Stomach (tissue), 8 donors: ENCODE measurements at regions not wholly inside any gene's neighbourhood (a gene's known extent, or its start where the extent isn't known, plus 50 kb on each side); places are given as distances from the start of the nearest gene placed in this dataset.
A peak's percentile ranks its signal among the peaks of the same experiment; 100 is the strongest.

Source experiments
- DNase-seq, 2 donors: peaks; one replicate each; pipeline versions ENCODE4 v3.0.0 to v3.0.0-alpha.2; 2013 to 2019
- H3K27ac ChIP-seq, 5 donors: fragments of 200-600 bp in 4 of 5; sonication (generic) in 4 of 5; one replicate each; pipeline ENCODE4 v1.5.1; 2013 to 2019; ENCODE audit warnings: mild to moderate bottlenecking in 1 of 5, moderate library complexity in 1 of 5
- H3K27me3 ChIP-seq, 3 donors: fragments of 200-600 bp; sonication (generic); one replicate each; pipeline ENCODE4 v1.5.1; 2017 to 2019; ENCODE audit warnings: mixed run types in 1 of 3
- H3K36me3 ChIP-seq, 4 donors: fragments of 200-600 bp; sonication (generic); 1 replicate in 3 of 4; 2 replicates in 1 of 4; pipeline ENCODE4 v1.5.1; 2016 to 2019
- H3K4me1 ChIP-seq, 4 donors: fragments of 200-600 bp; sonication (generic); one replicate each; pipeline ENCODE4 v1.5.1; 2016 to 2019
- H3K4me3 ChIP-seq, 4 donors: fragments of 200-600 bp; sonication (generic) in 3 of 4; one replicate each; pipeline ENCODE4 v1.5.1; 2016 to 2019; ENCODE audit warnings: mild to moderate bottlenecking in 1 of 4
- H3K9me3 ChIP-seq, 4 donors: fragments of 200-600 bp; sonication (generic); one replicate each; pipeline ENCODE4 v1.5.1; 2016 to 2019
- CTCF ChIP-seq, 7 experiments: fragments of 450-650 bp in 4 of 7; fragments of 200-600 bp in 3 of 7; sonication (generic) in 3 of 7; IDR thresholded peaks; one replicate each; pipeline ENCODE4 v1.5.1; 2016 to 2019; ENCODE audit warnings: antibody characterized with exemption in 7 of 7, control low read depth in 2 of 7, mild to moderate bottlenecking in 1 of 7
- EP300 ChIP-seq: sonication (generic); formaldehyde crosslinking; IDR thresholded peaks from one replicate; pipeline ENCODE4 v1.6.1; 2017; ENCODE audit warnings: antibody characterized with exemption
- POLR2A ChIP-seq, 4 donors: fragments of 450-650 bp; IDR thresholded peaks; one replicate each; pipeline ENCODE4 v1.6.1; 2016; ENCODE audit warnings: antibody characterized with exemption in 4 of 4, control low read depth in 2 of 4, mild to moderate bottlenecking in 1 of 4, moderate library complexity in 1 of 4
- POLR2AphosphoS5 ChIP-seq, 3 donors: sonication (generic); formaldehyde crosslinking; IDR thresholded peaks; one replicate each; pipeline ENCODE4 v1.6.1; 2016; ENCODE audit warnings: antibody characterized with exemption in 3 of 3
- WGBS, 5 donors: extraction: QIAGEN DNeasy Blood & Tissue Kit in 3 of 5; methylation state at CpG; one replicate each; pipeline versions ENCODE4 v1.1.5 to v1.1.7; 2013 to 2018; 5-methylcytosine and 5-hydroxymethylcytosine counted together
- intact Hi-C: fragments of 100-400 bp; cut with DNase I; formaldehyde crosslinking; loops from one replicate; pipeline ENCODE4 v1.15.1; 2023; ENCODE audit warnings: low total_unique reads
- donor health status: healthy with polysubstance abuse.
- donor health status: Bipolar disorder and iron deficiency.
- donor health status: healthy.

- TF ChIP-seq EP300 = no peak
- TF ChIP-seq POLR2AphosphoS5 (IDR thresholded peaks at IDR 0.05) = no peak
- no peak for TF ChIP-seq CTCF (IDR thresholded peaks at IDR 0.05)
- no peak for TF ChIP-seq POLR2A (IDR thresholded peaks at IDR 0.05)
- H3K9me3 ChIP-seq = no peaks in the 10 kb centered on the region
- 18 to 35% (median 24%) methylated on average over 2 of the region's 2 CpGs for WGBS, 5 donors
- no peak for DNase-seq
- no peak overlapping the region for H3K4me3 ChIP-seq
- no peaks in the 10 kb centered on the region for H3K36me3 ChIP-seq
- no peak overlapping the region for H3K27ac ChIP-seq
- no peaks in the 10 kb centered on the region for H3K27me3 ChIP-seq
- peaks cover 0 to 32% (median 3%) of the 10 kb centered on the region in 4 donors for H3K4me1 ChIP-seq
- intact Hi-C loops = no loop called here
Observed at GRCh38 chr6:113662688-113663333, 194.3 kb upstream of the MARCKS start.

- Histone ChIP-seq H3K36me3 (no peaks in the 10 kb centered on the region), H3K27ac (no peak overlapping the region), H3K9me3 (no peaks in the 10 kb centered on the region), H3K4me3 (no peak overlapping the region), H3K4me1 (peaks cover 7 to 42% (median 12%) of the 10 kb centered on the region in 4 donors), H3K27me3 (no peaks in the 10 kb centered on the region)
- TF ChIP-seq EP300 = no peak
- TF ChIP-seq POLR2AphosphoS5 (IDR thresholded peaks at IDR 0.05) = no peak
- no peak for TF ChIP-seq POLR2A (IDR thresholded peaks at IDR 0.05)
- DNase-seq = no peak
- 94 to 100% (median 98%) methylated on average over 2 of the region's 2 CpGs for WGBS, 5 donors
- intact Hi-C loops = no loop called here
Observed at GRCh38 chr6:113664909-113665308, 192.2 kb upstream of the MARCKS start.

- peaks cover 24 to 46% (median 32%) of the 10 kb centered on the region in 4 donors for H3K4me1 ChIP-seq
- no peak for TF ChIP-seq EP300
- no peak for TF ChIP-seq POLR2A (IDR thresholded peaks at IDR 0.05)
- no peak for TF ChIP-seq CTCF (IDR thresholded peaks at IDR 0.05)
- TF ChIP-seq POLR2AphosphoS5 (IDR thresholded peaks at IDR 0.05) = no peak
- intact Hi-C loops = no loop called here
- no peaks in the 10 kb centered on the region for H3K9me3 ChIP-seq
- H3K27me3 ChIP-seq = no peaks in the 10 kb centered on the region
- no peak overlapping the region for H3K4me3 ChIP-seq
- 30 to 62% (median 43%) methylated on average over 1 of the region's 1 CpG for WGBS, 5 donors
- DNase-seq = peak in 1 of 2 donors; percentile 49
- peak overlapping the region in 1 of 5 donors; percentile 38 for H3K27ac ChIP-seq
- H3K36me3 ChIP-seq = no peaks in the 10 kb centered on the region
Observed at GRCh38 chr6:113668641-113669408, 188.3 kb upstream of the MARCKS start.

- no peak for TF ChIP-seq EP300
- TF ChIP-seq CTCF (IDR thresholded peaks at IDR 0.05) = no peak
- no peak for TF ChIP-seq POLR2A (IDR thresholded peaks at IDR 0.05)
- TF ChIP-seq POLR2AphosphoS5 (IDR thresholded peaks at IDR 0.05) = no peak
- intact Hi-C loops = no loop called here
- DNase-seq = peak in 1 of 2 donors; percentile 51
- Histone ChIP-seq H3K27me3 (no peaks in the 10 kb centered on the region), H3K9me3 (no peaks in the 10 kb centered on the region), H3K4me3 (no peak overlapping the region), H3K36me3 (no peaks in the 10 kb centered on the region), H3K27ac (peak overlapping the region in 1 of 5 donors; percentile 38), H3K4me1 (peaks cover 24 to 42% (median 32%) of the 10 kb centered on the region in 4 donors)
- 75 to 81% (median 76%) methylated on average over 2 of the region's 2 CpGs for WGBS, 5 donors
Observed at GRCh38 chr6:113669606-113670005, 187.5 kb upstream of the MARCKS start.
